ENCODE measurements at regions not wholly inside any gene's neighbourhood (a gene's known extent, or its start where the extent isn't known, plus 50 kb on each side); places are given as distances from the start of the nearest gene placed in this dataset.

- TF ChIP-seq CTCF (IDR thresholded peaks at IDR 0.05; ENCODE audit: low read length) (no peak), EZH2 (IDR thresholded peaks at IDR 0.05; ENCODE audit: borderline replicate concordance, low read length) (no peak)
Measured at GRCh38 chr1:73491621-73492020, 706.4 kb downstream of the LRRIQ3 start.

All from OCI-LY1 (cell line).